DMS153 treated with DMSO at 0.1 percent for 48 hours (cell line): ENCODE measurements at regions not wholly inside any gene's neighbourhood (a gene's known extent, or its start where the extent isn't known, plus 50 kb on each side); places are given as distances from the start of the nearest gene placed in this dataset.
"Not testable (repeated sequence)": the region's sequence is repeated elsewhere in the genome, so short reads cannot be mapped to it uniquely, and the experiment has no call there.

Experiments used
- DNase-seq: peaks from one replicate; lab custom pipeline; 2025; ENCODE audit not compliant: unreplicated experiment; lab: John Stamatoyannopoulos, UW

DNA sequence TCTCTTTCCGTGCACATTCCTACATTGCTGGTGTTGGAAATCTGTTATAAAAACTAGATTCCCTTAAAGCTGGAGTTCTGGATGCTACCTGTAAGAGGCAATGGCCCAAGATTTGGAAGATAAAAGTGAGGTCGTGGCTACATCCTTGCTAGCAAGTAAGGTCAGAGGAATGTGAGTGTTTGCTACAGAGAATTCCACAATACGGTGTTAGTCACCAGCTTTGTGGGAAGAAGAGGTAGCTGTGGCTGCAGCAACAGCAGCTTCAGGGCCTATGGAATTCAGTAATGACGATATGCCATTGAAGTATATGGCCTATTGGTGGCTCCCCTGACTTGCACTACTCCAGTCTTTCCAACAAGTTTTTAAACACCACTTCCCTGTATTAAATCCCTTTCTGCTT, 227.7 kb upstream of the TMEM260 start:
- no peak for DNase-seq

- no peak for DNase-seq
Measured at GRCh38 chr14:56352999-56353398, 226.6 kb upstream of the TMEM260 start.

DNA sequence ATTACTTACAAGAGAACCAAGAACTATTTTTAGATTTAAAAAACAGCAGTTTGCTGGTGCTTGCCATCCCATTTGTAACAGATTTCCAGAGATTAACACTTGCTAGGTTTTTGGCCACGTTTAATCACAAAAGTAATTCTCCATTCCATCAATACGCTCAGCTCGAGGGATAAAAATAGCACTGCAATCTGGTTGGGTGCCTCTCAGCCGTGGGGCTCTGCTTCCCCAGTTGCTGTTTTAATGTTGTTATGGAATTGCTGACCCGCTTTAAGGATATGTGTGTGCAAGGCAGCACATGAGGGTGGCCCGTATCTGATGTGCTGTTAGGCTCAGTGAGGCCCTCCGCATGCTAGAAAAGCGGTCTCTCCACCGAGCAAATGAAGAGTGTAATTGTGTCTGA, 222.2 kb upstream of the TMEM260 start:
- no peak for DNase-seq

- no peak for DNase-seq
Measured at GRCh38 chr14:56358275-56358674, 221.3 kb upstream of the TMEM260 start.

DNA sequence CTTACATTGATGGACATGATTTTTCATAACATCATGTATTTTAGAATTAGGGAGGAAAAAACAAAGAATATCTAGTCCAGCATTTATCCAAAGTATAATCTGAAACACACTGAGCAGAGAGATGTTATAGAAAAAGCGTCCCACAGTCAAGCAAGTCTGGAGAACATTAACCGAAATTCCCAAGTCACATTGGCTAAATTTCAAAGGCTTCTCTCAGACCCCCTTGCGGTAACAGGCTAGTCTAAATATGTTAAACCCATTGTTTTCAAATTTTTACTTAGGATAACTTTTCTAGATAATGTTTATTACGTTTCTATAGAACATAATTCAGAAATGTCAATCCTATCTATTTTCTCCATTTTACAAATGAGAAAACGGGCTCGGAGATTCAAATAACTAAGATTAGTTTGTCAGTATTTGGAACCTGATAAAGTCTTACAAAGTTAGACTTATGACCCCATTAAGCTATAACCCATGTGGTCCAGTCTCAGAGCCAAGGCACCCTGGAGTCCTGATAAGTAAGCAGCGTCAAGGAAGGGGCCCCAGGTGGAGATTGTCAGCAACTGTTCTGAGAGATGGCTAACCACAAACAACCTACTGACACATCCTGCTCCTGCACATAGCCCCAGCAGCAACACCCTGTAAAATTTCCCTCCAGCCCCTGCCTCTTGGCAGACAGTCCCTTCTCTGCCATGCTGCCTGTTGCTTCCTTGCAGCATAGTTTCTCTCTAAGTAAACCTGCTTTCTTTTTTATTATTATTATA, 220.6 kb upstream of the TMEM260 start:
- no peak for DNase-seq

DNA sequence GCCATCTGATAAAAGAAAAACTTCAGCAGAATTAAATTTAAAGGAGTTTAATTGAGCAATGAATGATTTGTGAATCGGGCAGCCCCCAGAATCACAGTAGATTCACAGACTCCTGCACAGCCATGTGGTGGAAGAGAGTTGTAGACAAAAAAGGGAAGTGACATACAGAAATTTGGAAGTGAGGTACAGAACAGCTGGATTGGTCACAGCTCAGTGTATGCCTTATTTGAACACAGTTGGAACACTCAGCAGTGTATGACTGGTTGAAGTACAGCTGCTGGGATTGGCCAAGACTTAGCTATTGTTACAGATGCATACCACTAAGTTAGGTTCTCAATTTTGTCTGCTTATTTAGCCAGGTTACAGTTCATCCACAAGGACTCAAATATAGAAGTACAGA, 213.9 kb upstream of the TMEM260 start:
- DNase-seq, result not testable (repeated sequence)

DNA sequence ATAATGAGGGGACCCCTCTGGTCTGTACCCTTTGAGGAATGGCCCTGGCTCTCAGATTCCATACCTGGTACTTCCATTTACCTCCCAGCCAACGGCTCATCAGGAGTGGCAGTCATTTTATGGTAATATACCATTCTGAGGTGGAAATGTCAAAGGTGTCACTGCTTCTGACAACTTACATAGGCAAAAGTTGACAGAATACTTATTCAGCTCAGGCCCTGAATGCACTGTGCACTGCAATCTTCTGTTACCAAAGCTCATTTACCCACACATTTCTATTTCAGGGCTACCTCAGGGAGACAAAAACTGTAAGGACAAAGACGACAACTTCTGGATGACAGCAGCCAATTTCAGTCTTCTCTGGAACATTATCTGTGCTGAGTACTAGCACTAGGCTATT, 212.2 kb upstream of the TMEM260 start:
- DNase-seq, result no peak

- no peak for DNase-seq
Measured at GRCh38 chr14:56371737-56372136, 207.9 kb upstream of the TMEM260 start.

GRCh38 chr14:56374421-56374820, 205.2 kb upstream of the TMEM260 start:
- DNase-seq, result no peak

DNA sequence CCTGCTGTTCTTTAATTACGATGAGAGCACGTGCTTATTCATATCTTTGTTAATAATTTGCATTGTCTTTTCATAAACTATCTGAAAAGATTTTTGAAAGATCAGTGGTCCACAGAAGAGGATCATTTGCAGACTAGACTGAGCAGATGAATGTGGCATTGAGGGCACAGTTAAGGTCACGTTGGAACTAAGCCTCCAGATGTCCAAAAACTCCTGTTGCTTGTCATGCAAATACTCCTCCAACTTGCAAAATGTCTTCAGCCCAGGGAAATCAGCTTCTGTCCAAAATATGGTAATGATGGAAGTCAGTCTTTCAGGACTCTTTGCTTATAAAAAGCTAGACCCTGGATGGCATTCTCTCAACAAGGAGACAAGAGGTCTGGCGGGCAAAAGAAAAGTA, 201.6 kb upstream of the TMEM260 start:
- DNase-seq, result no peak

DNA sequence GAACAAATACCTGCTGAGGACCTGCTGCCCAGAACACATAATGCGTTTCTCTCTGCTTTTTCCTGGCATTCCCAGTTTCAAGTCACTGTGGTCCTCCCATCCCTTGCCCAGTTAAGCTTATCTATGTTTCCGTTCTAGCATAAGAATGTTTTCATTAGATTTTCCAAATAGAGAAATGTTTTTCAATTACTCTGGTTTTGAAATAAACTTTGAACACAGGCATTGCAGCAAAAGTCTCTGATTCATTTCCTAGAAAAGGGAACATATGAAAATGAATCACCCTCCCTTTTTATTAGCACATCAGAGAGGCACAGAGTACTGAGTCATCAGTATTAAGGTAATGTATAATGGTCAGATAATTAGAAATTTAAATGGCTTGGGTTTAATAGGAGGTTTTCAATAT, 201.1 kb upstream of the TMEM260 start:
- DNase-seq, result no peak

DNA sequence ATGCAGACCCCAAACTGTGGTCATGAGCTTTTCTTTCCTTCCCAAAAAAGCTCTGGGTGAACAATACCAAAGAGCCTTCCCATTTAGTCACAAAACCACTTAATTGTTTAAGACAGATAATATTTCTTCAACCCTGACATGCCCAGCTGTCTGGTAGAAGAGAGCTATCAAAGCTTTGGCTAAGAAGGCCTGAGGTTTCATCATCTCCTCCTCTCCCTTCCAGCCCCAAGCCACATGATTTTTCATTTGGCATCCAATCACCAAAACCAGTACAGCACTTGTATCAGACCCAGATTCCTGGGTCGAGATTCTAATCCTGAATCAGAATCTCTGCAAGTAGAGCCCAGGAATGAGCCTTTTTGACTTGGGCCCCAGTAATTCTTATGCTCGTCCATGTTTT, 199.6 kb upstream of the TMEM260 start:
- no peak for DNase-seq

DNA sequence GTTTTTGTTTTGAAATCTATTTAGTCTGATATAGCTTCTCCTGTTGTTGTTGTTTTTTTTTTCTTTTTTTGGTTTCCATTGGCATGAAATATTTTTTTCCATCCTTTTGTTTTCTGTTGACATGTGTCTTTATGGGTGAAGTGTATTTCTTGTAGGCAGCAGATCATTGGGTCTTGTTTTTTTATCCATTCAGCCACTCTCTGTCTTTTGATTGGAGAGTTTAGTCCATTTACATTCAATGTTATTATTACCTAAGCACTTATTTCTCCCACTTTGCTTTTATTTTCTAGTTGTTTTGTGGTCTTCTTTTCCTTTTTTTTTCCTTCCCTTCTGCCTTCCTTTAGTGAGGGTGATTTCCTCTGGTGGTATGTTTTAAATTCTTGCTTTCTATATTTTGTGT, 193.6 kb upstream of the TMEM260 start:
- no peak for DNase-seq

GRCh38 chr14:56390859-56391258, 188.7 kb upstream of the TMEM260 start:
- no peak for DNase-seq

DNA sequence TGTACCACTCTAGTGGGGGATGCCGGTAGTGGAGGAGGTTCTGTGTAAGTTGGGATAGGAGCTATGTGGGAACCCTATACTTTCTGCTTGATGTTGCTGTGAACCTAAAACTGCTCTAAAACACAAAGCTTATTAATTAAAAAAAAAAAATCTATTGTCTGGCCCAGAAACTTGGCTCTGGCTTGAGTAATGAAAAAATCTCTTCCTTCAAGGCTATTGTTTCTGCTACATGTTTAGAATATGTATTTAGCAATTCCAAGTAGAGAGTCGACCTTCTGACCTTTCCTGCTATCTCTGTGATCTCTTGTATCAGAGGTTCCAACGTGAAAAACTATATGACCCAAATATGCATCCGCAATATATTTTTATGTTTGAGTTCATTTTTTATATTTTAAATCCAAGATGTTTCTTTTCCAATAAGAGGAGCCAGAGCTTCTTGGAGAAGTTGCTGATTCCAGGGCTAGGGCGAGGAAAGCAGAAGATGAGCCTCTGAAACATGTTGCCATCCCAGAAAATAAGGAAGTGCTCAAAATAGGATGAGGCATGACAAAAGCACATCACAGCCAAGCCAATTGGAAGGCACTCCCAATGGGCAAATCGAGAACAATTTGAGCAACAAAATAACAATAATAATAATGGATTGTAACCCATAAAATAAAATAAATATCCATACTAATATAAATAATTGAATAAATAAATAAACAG, 184.6 kb upstream of the TMEM260 start:
- DNase-seq, result no peak

DNA sequence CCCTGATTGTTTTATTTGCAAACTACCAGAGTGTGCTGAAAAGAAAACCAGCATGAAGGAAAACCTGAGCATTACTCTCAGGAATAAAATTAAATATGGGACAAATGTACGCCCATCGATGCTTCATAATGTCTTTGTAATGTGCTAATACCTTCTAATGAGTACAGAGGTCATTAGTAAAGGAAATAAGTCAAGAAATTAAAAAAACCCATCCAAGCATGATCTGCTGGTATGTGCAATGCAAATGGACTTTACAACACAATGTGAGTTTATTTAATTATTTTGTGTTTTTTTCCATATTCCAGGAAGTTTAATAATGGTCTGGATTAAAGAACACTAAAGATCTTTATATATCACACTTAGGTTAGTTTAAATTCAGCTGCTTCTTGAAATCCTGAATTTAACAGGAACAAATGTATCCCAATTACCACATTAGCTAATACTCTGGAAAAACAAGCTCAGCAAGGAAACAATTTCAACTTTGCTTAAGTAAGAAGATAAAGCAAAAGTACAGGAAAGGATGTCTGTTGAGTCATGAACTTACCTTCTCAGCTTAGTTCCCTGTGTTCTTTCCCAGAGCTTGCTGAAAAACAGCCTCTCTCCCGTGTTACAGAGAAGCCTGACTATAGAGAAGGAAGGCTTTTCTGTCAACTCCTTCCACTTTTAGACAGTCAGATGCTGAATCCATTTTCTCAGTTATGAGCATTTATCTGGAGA, 179.3 kb upstream of the TMEM260 start:
- no peak for DNase-seq

GRCh38 chr14:56412468-56413434, 166.8 kb upstream of the TMEM260 start:
- DNase-seq, result no peak

- no peak for DNase-seq
Measured at GRCh38 chr14:56413721-56414120, 165.9 kb upstream of the TMEM260 start.

GRCh38 chr14:56414236-56414635, 165.4 kb upstream of the TMEM260 start:
- DNase-seq, result no peak

DNA sequence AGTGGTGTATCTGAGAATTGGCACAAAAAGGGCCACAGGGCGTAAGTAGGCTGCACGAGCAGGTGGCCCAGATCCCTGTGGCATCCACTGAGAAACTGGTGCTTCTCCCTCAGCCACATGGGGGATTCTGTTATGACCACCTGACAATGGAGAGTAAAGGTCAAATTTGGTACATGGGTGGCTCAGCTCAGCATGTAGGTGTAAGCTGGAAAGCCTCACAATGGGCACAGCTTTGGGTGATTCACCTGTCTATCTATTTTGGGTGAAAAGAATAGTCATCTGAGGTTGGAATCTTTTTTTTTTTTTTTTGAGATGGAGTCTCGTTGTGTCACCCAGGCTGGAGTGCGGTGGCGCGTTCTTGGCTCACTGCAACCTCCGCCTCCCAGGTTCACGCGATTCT, 163.4 kb upstream of the TMEM260 start:
- DNase-seq, result no peak

GRCh38 chr14:56417173-56417572, 162.4 kb upstream of the TMEM260 start:
- no peak for DNase-seq
